ENCODE measurements at regions not wholly inside any gene's neighbourhood (a gene's known extent, or its start where the extent isn't known, plus 50 kb on each side); places are given as distances from the start of the nearest gene placed in this dataset.
A peak's percentile ranks its signal among the peaks of the same experiment; 100 is the strongest.

DNA sequence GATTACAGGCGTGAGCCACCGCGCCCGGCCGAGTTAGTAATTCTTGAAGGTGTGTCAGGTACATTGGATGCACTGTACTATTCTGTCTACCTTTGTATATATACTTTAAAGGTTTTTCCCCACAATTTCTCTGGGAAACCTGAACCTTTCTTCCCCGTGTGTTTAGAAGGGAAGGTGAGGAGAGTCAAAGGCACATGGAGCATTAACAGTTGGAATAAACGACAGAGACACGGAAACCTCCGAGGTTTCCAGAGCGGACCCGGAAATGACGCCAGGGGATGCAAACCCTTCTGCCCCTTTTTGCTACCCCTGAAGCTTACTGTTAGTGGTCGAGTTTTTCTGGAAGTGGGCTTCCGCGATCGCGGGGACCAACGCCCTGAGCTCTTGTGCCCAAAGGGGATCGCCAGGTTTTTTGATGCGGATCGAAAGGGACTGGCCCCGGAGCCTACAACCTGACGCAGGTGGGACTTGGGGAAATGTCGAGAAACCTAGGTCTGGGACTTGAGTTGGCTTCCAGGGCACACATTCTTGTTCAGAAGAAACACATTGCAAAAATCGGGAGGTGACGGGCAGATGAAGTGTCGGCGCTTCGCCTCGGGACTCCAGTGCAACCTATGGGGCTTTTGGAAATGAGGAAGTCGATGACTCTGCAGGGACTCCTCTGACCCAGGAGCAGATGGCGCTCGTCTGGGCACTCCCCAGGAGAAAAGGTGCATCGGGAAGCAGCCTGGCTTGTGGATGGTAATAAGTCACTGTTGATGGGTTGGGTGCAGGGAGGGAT is 218.2 kb downstream of the OR2B2 start (continued):
- TF ChIP-seq, protein P1, sequence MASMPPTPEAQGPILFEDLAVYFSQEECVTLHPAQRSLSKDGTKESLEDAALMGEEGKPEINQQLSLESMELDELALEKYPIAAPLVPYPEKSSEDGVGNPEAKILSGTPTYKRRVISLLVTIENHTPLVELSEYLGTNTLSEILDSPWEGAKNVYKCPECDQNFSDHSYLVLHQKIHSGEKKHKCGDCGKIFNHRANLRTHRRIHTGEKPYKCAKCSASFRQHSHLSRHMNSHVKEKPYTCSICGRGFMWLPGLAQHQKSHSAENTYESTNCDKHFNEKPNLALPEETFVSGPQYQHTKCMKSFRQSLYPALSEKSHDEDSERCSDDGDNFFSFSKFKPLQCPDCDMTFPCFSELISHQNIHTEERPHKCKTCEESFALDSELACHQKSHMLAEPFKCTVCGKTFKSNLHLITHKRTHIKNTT (CRISPR knock-in tag; IDR thresholded peaks at IDR 0.05): no peak
- TF ChIP-seq FOSL1 (CRISPR knock-in tag; IDR thresholded peaks at IDR 0.05; ENCODE audit: borderline replicate concordance): no peak
- TF ChIP-seq E2F1 (CRISPR knock-in tag; IDR thresholded peaks at IDR 0.05): no peak
- TF ChIP-seq PHB2 (IDR thresholded peaks at IDR 0.05; ENCODE audit: partially characterized antibody): no peak
- TF ChIP-seq, protein P2, sequence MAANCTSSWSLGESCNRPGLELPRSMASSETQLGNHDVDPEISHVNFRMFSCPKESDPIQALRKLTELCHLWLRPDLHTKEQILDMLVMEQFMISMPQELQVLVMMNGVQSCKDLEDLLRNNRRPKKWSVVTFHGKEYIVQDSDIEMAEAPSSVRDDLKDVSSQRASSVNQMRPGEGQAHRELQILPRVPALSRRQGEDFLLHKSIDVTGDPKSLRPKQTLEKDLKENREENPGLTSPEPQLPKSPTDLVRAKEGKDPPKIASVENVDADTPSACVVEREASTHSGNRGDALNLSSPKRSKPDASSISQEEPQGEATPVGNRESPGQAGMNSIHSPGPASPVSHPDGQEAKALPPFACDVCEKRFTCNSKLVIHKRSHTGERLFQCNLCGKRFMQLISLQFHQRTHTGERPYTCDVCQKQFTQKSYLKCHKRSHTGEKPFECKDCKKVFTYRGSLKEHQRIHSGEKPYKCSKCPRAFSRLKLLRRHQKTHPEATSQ (CRISPR knock-in tag; IDR thresholded peaks at IDR 0.05; ENCODE audit: borderline replicate concordance): no peak
- TF ChIP-seq HMGXB4 (CRISPR knock-in tag; IDR thresholded peaks at IDR 0.05; ENCODE audit: borderline replicate concordance in 1 of 2, low read depth in 1 of 2): peak; percentile 77 to 86; a peak in 3 of 4 replicates
- TF ChIP-seq ZFP82 (CRISPR knock-in tag; IDR thresholded peaks at IDR 0.05; ENCODE audit: borderline replicate concordance): no peak
- TF ChIP-seq ZEB1 (IDR thresholded peaks at IDR 0.05; ENCODE audit: insufficient replicate concordance, low read depth): peak; percentile 30
- no peak for TF ChIP-seq KLF16 (CRISPR knock-in tag; IDR thresholded peaks at IDR 0.05)
- no peak for TF ChIP-seq DR1 (CRISPR knock-in tag; IDR thresholded peaks at IDR 0.05)
- no peak for TF ChIP-seq MNT (IDR thresholded peaks at IDR 0.05)
- TF ChIP-seq SIN3B (IDR thresholded peaks at IDR 0.05; ENCODE audit: low read length): no peak
- TF ChIP-seq ZNF878 (CRISPR knock-in tag; IDR thresholded peaks at IDR 0.05): no peak; the same call in 1 of the 2 replicates
- peak; percentile 96 for TF ChIP-seq ZMYM3 (CRISPR knock-in tag; IDR thresholded peaks at IDR 0.05)
- TF ChIP-seq BCL6 (CRISPR knock-in tag; IDR thresholded peaks at IDR 0.05): 0 out of 2 replicates have a peak, but pooled peaks have one; percentile 19
- TF ChIP-seq, protein P3, sequence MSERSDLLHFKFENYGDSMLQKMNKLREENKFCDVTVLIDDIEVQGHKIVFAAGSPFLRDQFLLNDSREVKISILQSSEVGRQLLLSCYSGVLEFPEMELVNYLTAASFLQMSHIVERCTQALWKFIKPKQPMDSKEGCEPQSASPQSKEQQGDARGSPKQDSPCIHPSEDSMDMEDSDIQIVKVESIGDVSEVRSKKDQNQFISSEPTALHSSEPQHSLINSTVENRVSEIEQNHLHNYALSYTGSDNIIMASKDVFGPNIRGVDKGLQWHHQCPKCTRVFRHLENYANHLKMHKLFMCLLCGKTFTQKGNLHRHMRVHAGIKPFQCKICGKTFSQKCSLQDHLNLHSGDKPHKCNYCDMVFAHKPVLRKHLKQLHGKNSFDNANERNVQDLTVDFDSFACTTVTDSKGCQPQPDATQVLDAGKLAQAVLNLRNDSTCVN (CRISPR knock-in tag; IDR thresholded peaks at IDR 0.05; ENCODE audit: borderline replicate concordance): no peak
- TF ChIP-seq ZNF616 (CRISPR knock-in tag; IDR thresholded peaks at IDR 0.05; ENCODE audit: low read depth): no peak
- TF ChIP-seq ZNF468 (CRISPR knock-in tag; IDR thresholded peaks at IDR 0.05): peak; percentile 76; the same call in 1 of the 2 replicates
- no peak; the same call in 1 of the 2 replicates for TF ChIP-seq ZNF703 (CRISPR knock-in tag; IDR thresholded peaks at IDR 0.05; ENCODE audit: borderline replicate concordance)

All from HepG2 (cell line).